ENCODE measurements at regions not wholly inside any gene's neighbourhood (a gene's known extent, or its start where the extent isn't known, plus 50 kb on each side); places are given as distances from the start of the nearest gene placed in this dataset.

GRCh38 chr18:78151948-78152725 is 827.5 kb upstream of the SALL3 start:
- Mint-ChIP-seq H3K27ac (no peak overlapping the region), H3K4me1 (ENCODE audit: low read depth) (no peaks in the 10 kb centered on the region)
- ATAC-seq (replicated peaks in 1 of 2), result no peak

GRCh38 chr18:78153362-78153761 is 826.3 kb upstream of the SALL3 start:
- Mint-ChIP-seq H3K27me3 (ENCODE audit: low read depth) (no peaks in the 10 kb centered on the region), H3K9me3 (peaks cover 0 to 3% of the 10 kb centered on the region in 2 donors), H3K4me3 (no peak overlapping the region), H3K27ac (no peak overlapping the region), H3K36me3 (ENCODE audit: insufficient read depth in 2 of 2) (no peaks in the 10 kb centered on the region), H3K4me1 (ENCODE audit: low read depth) (no peaks in the 10 kb centered on the region)
- ATAC-seq (replicated peaks in 1 of 2), result no peak
- no peak for DNase-seq

More at GRCh38 chr18:78151948-78152725, 827.5 kb upstream of the SALL3 start:
- Mint-ChIP-seq H3K9me3 (peaks cover 0 to 3% of the 10 kb centered on the region in 2 donors), H3K36me3 (ENCODE audit: insufficient read depth in 2 of 2) (no peaks in the 10 kb centered on the region), H3K27me3 (ENCODE audit: low read depth) (no peaks in the 10 kb centered on the region), H3K4me3 (no peak overlapping the region)
- no peak for DNase-seq

- H3K27ac Mint-ChIP-seq, result no peak overlapping the region
Observed at GRCh38 chr18:78154444-78154843, 825.2 kb upstream of the SALL3 start.

GRCh38 chr18:78154853-78155252 is 824.8 kb upstream of the SALL3 start:
- ATAC-seq (replicated peaks in 1 of 2) (no peak), DNase-seq (no peak)
- Mint-ChIP-seq H3K4me1 (ENCODE audit: low read depth) (no peaks in the 10 kb centered on the region), H3K27ac (no peak overlapping the region), H3K4me3 (no peak overlapping the region), H3K36me3 (ENCODE audit: insufficient read depth in 2 of 2) (peaks cover 0 to 2% of the 10 kb centered on the region in 2 donors), H3K27me3 (ENCODE audit: low read depth) (no peaks in the 10 kb centered on the region), H3K9me3 (peaks cover 2 to 5% of the 10 kb centered on the region in 2 donors)

More at GRCh38 chr18:78154444-78154843, 825.2 kb upstream of the SALL3 start:
- peaks cover 0 to 2% of the 10 kb centered on the region in 2 donors for H3K36me3 Mint-ChIP-seq (ENCODE audit: insufficient read depth in 2 of 2)
- DNase-seq (no peak), ATAC-seq (replicated peaks in 1 of 2) (no peak)
- H3K27me3 Mint-ChIP-seq (ENCODE audit: low read depth), result no peaks in the 10 kb centered on the region
- H3K4me3 Mint-ChIP-seq, result no peak overlapping the region
- no peaks in the 10 kb centered on the region for H3K4me1 Mint-ChIP-seq (ENCODE audit: low read depth)
- peaks cover 2 to 5% of the 10 kb centered on the region in 2 donors for H3K9me3 Mint-ChIP-seq

- no peak overlapping the region for H3K27ac Mint-ChIP-seq
- peaks cover 2 to 8% of the 10 kb centered on the region in 2 donors for H3K9me3 Mint-ChIP-seq
- DNase-seq, result no peak
- no peak for ATAC-seq (replicated peaks in 1 of 2)
- H3K27me3 Mint-ChIP-seq (ENCODE audit: low read depth), result no peaks in the 10 kb centered on the region
- peaks cover 0 to 2% of the 10 kb centered on the region in 2 donors for H3K36me3 Mint-ChIP-seq (ENCODE audit: insufficient read depth in 2 of 2)
- H3K4me1 Mint-ChIP-seq (ENCODE audit: low read depth), result no peaks in the 10 kb centered on the region
- H3K4me3 Mint-ChIP-seq, result no peak overlapping the region
Observed at GRCh38 chr18:78156466-78156865, 823.2 kb upstream of the SALL3 start.

- no peaks in the 10 kb centered on the region for H3K27me3 Mint-ChIP-seq (ENCODE audit: low read depth)
- H3K4me3 Mint-ChIP-seq, result no peak overlapping the region
- no peak overlapping the region for H3K27ac Mint-ChIP-seq
- no peaks in the 10 kb centered on the region for H3K4me1 Mint-ChIP-seq (ENCODE audit: low read depth)
- no peak for ATAC-seq (replicated peaks in 1 of 2)
- peaks cover 0 to 2% of the 10 kb centered on the region in 2 donors for H3K36me3 Mint-ChIP-seq (ENCODE audit: insufficient read depth in 2 of 2)
- no peak for DNase-seq
- H3K9me3 Mint-ChIP-seq, result peaks cover 2 to 8% of the 10 kb centered on the region in 2 donors
Observed at GRCh38 chr18:78158943-78159342, 820.7 kb upstream of the SALL3 start.

GRCh38 chr18:78159397-78159796 is 820.2 kb upstream of the SALL3 start:
- H3K27ac Mint-ChIP-seq, result no peak overlapping the region
- ATAC-seq (replicated peaks in 1 of 2), result no peak
- no peak overlapping the region for H3K4me3 Mint-ChIP-seq
- H3K4me1 Mint-ChIP-seq (ENCODE audit: low read depth), result no peaks in the 10 kb centered on the region
- no peak for DNase-seq
- peaks cover 0 to 2% of the 10 kb centered on the region in 2 donors for H3K36me3 Mint-ChIP-seq (ENCODE audit: insufficient read depth in 2 of 2)
- peaks cover 2 to 8% of the 10 kb centered on the region in 2 donors for H3K9me3 Mint-ChIP-seq
- H3K27me3 Mint-ChIP-seq (ENCODE audit: low read depth), result no peaks in the 10 kb centered on the region

GRCh38 chr18:78160961-78161656 is 818.5 kb upstream of the SALL3 start:
- no peak for ATAC-seq (replicated peaks in 1 of 2)
- no peak for DNase-seq
- Mint-ChIP-seq H3K4me1 (ENCODE audit: low read depth) (no peaks in the 10 kb centered on the region), H3K36me3 (ENCODE audit: insufficient read depth in 2 of 2) (peaks cover 0 to 2% of the 10 kb centered on the region in 2 donors), H3K9me3 (peaks cover 2 to 6% of the 10 kb centered on the region in 2 donors), H3K27me3 (ENCODE audit: low read depth) (no peaks in the 10 kb centered on the region), H3K27ac (no peak overlapping the region), H3K4me3 (no peak overlapping the region)

GRCh38 chr18:78165525-78165924 is 814.1 kb upstream of the SALL3 start:
- Mint-ChIP-seq H3K36me3 (ENCODE audit: insufficient read depth in 2 of 2) (no peaks in the 10 kb centered on the region), H3K27ac (no peak overlapping the region), H3K4me1 (ENCODE audit: low read depth) (no peaks in the 10 kb centered on the region), H3K27me3 (ENCODE audit: low read depth) (no peaks in the 10 kb centered on the region), H3K4me3 (no peak overlapping the region), H3K9me3 (peaks cover 0 to 2% of the 10 kb centered on the region in 2 donors)
- DNase-seq (no peak), ATAC-seq (replicated peaks in 1 of 2) (no peak)

GRCh38 chr18:78168526-78168925 is 811.1 kb upstream of the SALL3 start:
- DNase-seq (no peak), ATAC-seq (replicated peaks in 1 of 2) (no peak)
- no peak overlapping the region for H3K4me3 Mint-ChIP-seq
- H3K9me3 Mint-ChIP-seq, result peaks cover 0 to 1% of the 10 kb centered on the region in 2 donors
- H3K27me3 Mint-ChIP-seq (ENCODE audit: low read depth), result no peaks in the 10 kb centered on the region
- H3K27ac Mint-ChIP-seq, result no peak overlapping the region
- H3K4me1 Mint-ChIP-seq (ENCODE audit: low read depth), result no peaks in the 10 kb centered on the region
- H3K36me3 Mint-ChIP-seq (ENCODE audit: insufficient read depth in 2 of 2), result no peaks in the 10 kb centered on the region

GRCh38 chr18:78169174-78169864 is 810.3 kb upstream of the SALL3 start:
- H3K27ac Mint-ChIP-seq, result no peak overlapping the region
- DNase-seq, result no peak

GRCh38 chr18:78171954-78172353 is 807.7 kb upstream of the SALL3 start:
- Mint-ChIP-seq H3K4me1 (ENCODE audit: low read depth) (no peaks in the 10 kb centered on the region), H3K27ac (no peak overlapping the region), H3K36me3 (ENCODE audit: insufficient read depth in 2 of 2) (no peaks in the 10 kb centered on the region), H3K27me3 (ENCODE audit: low read depth) (no peaks in the 10 kb centered on the region), H3K4me3 (no peak overlapping the region), H3K9me3 (peaks cover 0 to 1% of the 10 kb centered on the region in 2 donors)
- no peak for ATAC-seq (replicated peaks in 1 of 2)
- no peak for DNase-seq

More at GRCh38 chr18:78169174-78169864, 810.3 kb upstream of the SALL3 start:
- no peak for ATAC-seq (replicated peaks in 1 of 2)
- H3K27me3 Mint-ChIP-seq (ENCODE audit: low read depth), result no peaks in the 10 kb centered on the region
- H3K4me3 Mint-ChIP-seq, result no peak overlapping the region
- H3K4me1 Mint-ChIP-seq (ENCODE audit: low read depth), result no peaks in the 10 kb centered on the region
- H3K36me3 Mint-ChIP-seq (ENCODE audit: insufficient read depth in 2 of 2), result no peaks in the 10 kb centered on the region
- H3K9me3 Mint-ChIP-seq, result peaks cover 0 to 1% of the 10 kb centered on the region in 2 donors

GRCh38 chr18:78174737-78175136 is 804.9 kb upstream of the SALL3 start:
- H3K4me3 Mint-ChIP-seq, result no peak overlapping the region
- DNase-seq (no peak), ATAC-seq (replicated peaks in 1 of 2) (no peak)
- H3K9me3 Mint-ChIP-seq, result peaks cover 1 to 2% of the 10 kb centered on the region in 2 donors
- no peaks in the 10 kb centered on the region for H3K4me1 Mint-ChIP-seq (ENCODE audit: low read depth)
- H3K27ac Mint-ChIP-seq, result no peak overlapping the region
- H3K27me3 Mint-ChIP-seq (ENCODE audit: low read depth), result no peaks in the 10 kb centered on the region
- no peaks in the 10 kb centered on the region for H3K36me3 Mint-ChIP-seq (ENCODE audit: insufficient read depth in 2 of 2)

All from activated T-cell treated with anti-CD3 and anti-CD28 coated beads, Interleukin-2, amount 50 U/mL, for 72 hours (primary cell).